WTC11 (cell line): ENCODE measurements at regions not wholly inside any gene's neighbourhood (a gene's known extent, or its start where the extent isn't known, plus 50 kb on each side); places are given as distances from the start of the nearest gene placed in this dataset.
A peak's percentile ranks its signal among the peaks of the same experiment; 100 is the strongest.

Experiments
- ATAC-seq: fragments of 200-7000 bp; cut with Tn5 transposase; 2 replicates; pipeline ENCODE4 v1.10.0; 2021; ENCODE audit warnings: mild to moderate bottlenecking, moderate library complexity
- CTCF ChIA-PET: fragments of 300-600 bp; sonication (Branson Sonifier 250); formaldehyde crosslinking; loops from one replicate; lab custom pipeline; 2021; ENCODE audit warnings: antibody characterized with exemption; lab: Charles Lee
- POLR2A ChIA-PET: fragments of 350-600 bp; sonication (Branson Sonifier 250); formaldehyde crosslinking; loops from one replicate; lab custom pipeline; 2021; ENCODE audit warnings: antibody characterized with exemption; lab: Charles Lee
- DNase-seq: peaks from one replicate; pipeline ENCODE4 v3.0.0; 2021; ENCODE audit warnings: low spot score
- H3K27ac Mint-ChIP-seq: 2 replicates; pipeline ENCODE4 v1.8.0; 2021; ENCODE audit warnings: mixed read lengths
- H3K27me3 Mint-ChIP-seq: 2 replicates; pipeline ENCODE4 v1.8.0; 2021; ENCODE audit warnings: low read depth, mild to moderate bottlenecking, moderate library complexity, mixed read lengths
- H3K36me3 Mint-ChIP-seq: 2 replicates; pipeline ENCODE4 v1.8.0; 2021; ENCODE audit warnings: mixed read lengths
- H3K4me1 Mint-ChIP-seq: 2 replicates; pipeline ENCODE4 v1.8.0; 2022; ENCODE audit warnings: mixed read lengths
- H3K4me3 Mint-ChIP-seq: 2 replicates; pipeline ENCODE4 v1.8.0; 2021; ENCODE audit warnings: mild to moderate bottlenecking, moderate library complexity, mixed read lengths
- H3K9me3 Mint-ChIP-seq: 2 replicates; pipeline ENCODE4 v1.8.0; 2021; ENCODE audit warnings: mixed read lengths
- ARID4B ChIP-seq: sonication (generic); formaldehyde crosslinking; IDR thresholded peaks from 2 replicates; pipeline ENCODE4 v1.8.0; 2023; ENCODE audit warnings: missing genetic modification reagents, mild to moderate bottlenecking, borderline replicate concordance
- ATF1 ChIP-seq: sonication (generic); formaldehyde crosslinking; IDR thresholded peaks from 2 replicates; pipeline ENCODE4 v1.8.1; 2023; ENCODE audit warnings: mild to moderate bottlenecking, moderate library complexity, missing genetic modification reagents
- ATF2 ChIP-seq: sonication (generic); formaldehyde crosslinking; IDR thresholded peaks from 2 replicates; pipeline ENCODE4 v1.8.1; 2022; ENCODE audit warnings: low read depth, missing genetic modification reagents, borderline replicate concordance
- E2F1 ChIP-seq: sonication (generic); formaldehyde crosslinking; IDR thresholded peaks from 2 replicates; pipeline ENCODE4 v1.8.0; 2022; ENCODE audit warnings: mild to moderate bottlenecking, missing genetic modification reagents
- ERG ChIP-seq: fragments of 250-450 bp; sonication (Bioruptor Pico); IDR thresholded peaks from 2 replicates; pipeline ENCODE4 v1.8.0; 2021; ENCODE audit warnings: mild to moderate bottlenecking
- HMGA2 ChIP-seq: fragments of 250-450 bp; sonication (Bioruptor Pico); IDR thresholded peaks from 2 replicates; pipeline ENCODE4 v1.4.0; 2021; ENCODE audit warnings: mild to moderate bottlenecking, moderate library complexity
- MLX ChIP-seq: sonication (generic); formaldehyde crosslinking; IDR thresholded peaks from 2 replicates; pipeline ENCODE4 v1.8.1; 2023; ENCODE audit warnings: mild to moderate bottlenecking, missing genetic modification reagents, moderate library complexity
- NFE2L1 ChIP-seq: sonication (generic); formaldehyde crosslinking; IDR thresholded peaks from 2 replicates; pipeline ENCODE4 v1.8.1; 2023; ENCODE audit warnings: missing genetic modification reagents
- PRRX2 ChIP-seq: fragments of 250-450 bp; sonication (Bioruptor Pico); IDR thresholded peaks from 2 replicates; pipeline ENCODE4 v1.8.0; 2021; ENCODE audit warnings: mild to moderate bottlenecking
- SMAD4 ChIP-seq: sonication (generic); formaldehyde crosslinking; IDR thresholded peaks from 2 replicates; pipeline ENCODE4 v1.8.0; 2022; ENCODE audit warnings: mild to moderate bottlenecking, missing genetic modification reagents
- TP53 ChIP-seq: sonication (generic); formaldehyde crosslinking; IDR thresholded peaks from 2 replicates; pipeline ENCODE4 v1.8.1; 2023; ENCODE audit warnings: mild to moderate bottlenecking, missing genetic modification reagents
- ZBTB21 ChIP-seq: sonication (generic); formaldehyde crosslinking; IDR thresholded peaks from 2 replicates; pipeline ENCODE4 v1.8.1; 2023; ENCODE audit warnings: mild to moderate bottlenecking, missing genetic modification reagents, borderline replicate concordance
- ZNF423 ChIP-seq: fragments of 250-450 bp; sonication (Bioruptor Pico); IDR thresholded peaks from 2 replicates; pipeline ENCODE4 v2.1.2; 2022; ENCODE audit warnings: mild to moderate bottlenecking, moderate library complexity

- TF ChIP-seq ATF2 (CRISPR knock-in tag) (no peak), E2F1 (CRISPR knock-in tag) (no peak), SMAD4 (CRISPR knock-in tag) (no peak), ZNF423 (CRISPR knock-in tag) (no peak)
These were observed 189.5 kb upstream of the HDAC4 start (continued) for GRCh38 chr2:239590276-239590675.

- CTCF ChIA-PET = no interaction called here
- H3K27me3 Mint-ChIP-seq = no peaks in the 10 kb centered on the region; the same call in 1 of the 2 replicates
- POLR2A ChIA-PET = no interaction called here
- no peak overlapping the region for H3K4me3 Mint-ChIP-seq
- H3K27ac Mint-ChIP-seq = no peak overlapping the region
- H3K4me1 Mint-ChIP-seq = 0 out of 2 replicates have a peak, but pooled peaks cover 4% of the 10 kb centered on the region
- DNase-seq = peak; percentile 5
- ATAC-seq = no peak
- peaks cover 12% of the 10 kb centered on the region for H3K36me3 Mint-ChIP-seq
- H3K9me3 Mint-ChIP-seq = peaks cover 21% of the 10 kb centered on the region
- no peak for TF ChIP-seq HMGA2
- TF ChIP-seq MLX (CRISPR knock-in tag) = no peak
- TF ChIP-seq PRRX2 (CRISPR knock-in tag) = no peak
- TF ChIP-seq ERG (CRISPR knock-in tag) = no peak
- TF ChIP-seq ATF1 (CRISPR knock-in tag) = no peak
- TF ChIP-seq ZBTB21 (CRISPR knock-in tag) = no peak
- TF ChIP-seq NFE2L1 (CRISPR knock-in tag) = no peak
- TF ChIP-seq TP53 (CRISPR knock-in tag) = no peak
- no peak for TF ChIP-seq ARID4B (CRISPR knock-in tag)
These were observed 189.0 kb upstream of the HDAC4 start for GRCh38 chr2:239589833-239590232.

- DNase-seq (no peak), ATAC-seq (no peak)
- Mint-ChIP-seq H3K9me3 (peaks cover 21% of the 10 kb centered on the region), H3K4me1 (0 out of 2 replicates have a peak, but pooled peaks cover 4% of the 10 kb centered on the region), H3K27ac (no peak overlapping the region), H3K4me3 (no peak overlapping the region), H3K36me3 (peaks cover 12% of the 10 kb centered on the region), H3K27me3 (no peaks in the 10 kb centered on the region; the same call in 1 of the 2 replicates)
- no peak for TF ChIP-seq ZNF423 (CRISPR knock-in tag)
- POLR2A ChIA-PET = no interaction called here
- CTCF ChIA-PET = no interaction called here
These were observed 188.5 kb upstream of the HDAC4 start for GRCh38 chr2:239589270-239589825.
